Activated CD8-positive, alpha-beta memory T cell treated with anti-CD3 and anti-CD28 coated beads, Interleukin-2, amount 50 U/mL, for 1 hour (primary cell): ENCODE measurements at regions not wholly inside any gene's neighbourhood (a gene's known extent, or its start where the extent isn't known, plus 50 kb on each side); places are given as distances from the start of the nearest gene placed in this dataset.

Source experiments
- DNase-seq: peaks from one replicate; pipeline ENCODE4 v3.0.0-alpha.2; 2020; ENCODE audit errors: extremely low read depth

- DNase-seq = no peak
Measured at GRCh38 chr9:78860801-78861475, 564.0 kb downstream of the PSAT1 start.

- DNase-seq = no peak
Measured at GRCh38 chr9:78863531-78863930, 566.6 kb downstream of the PSAT1 start.

- no peak for DNase-seq
Measured at GRCh38 chr9:78865737-78866136, 568.8 kb downstream of the PSAT1 start.

DNA sequence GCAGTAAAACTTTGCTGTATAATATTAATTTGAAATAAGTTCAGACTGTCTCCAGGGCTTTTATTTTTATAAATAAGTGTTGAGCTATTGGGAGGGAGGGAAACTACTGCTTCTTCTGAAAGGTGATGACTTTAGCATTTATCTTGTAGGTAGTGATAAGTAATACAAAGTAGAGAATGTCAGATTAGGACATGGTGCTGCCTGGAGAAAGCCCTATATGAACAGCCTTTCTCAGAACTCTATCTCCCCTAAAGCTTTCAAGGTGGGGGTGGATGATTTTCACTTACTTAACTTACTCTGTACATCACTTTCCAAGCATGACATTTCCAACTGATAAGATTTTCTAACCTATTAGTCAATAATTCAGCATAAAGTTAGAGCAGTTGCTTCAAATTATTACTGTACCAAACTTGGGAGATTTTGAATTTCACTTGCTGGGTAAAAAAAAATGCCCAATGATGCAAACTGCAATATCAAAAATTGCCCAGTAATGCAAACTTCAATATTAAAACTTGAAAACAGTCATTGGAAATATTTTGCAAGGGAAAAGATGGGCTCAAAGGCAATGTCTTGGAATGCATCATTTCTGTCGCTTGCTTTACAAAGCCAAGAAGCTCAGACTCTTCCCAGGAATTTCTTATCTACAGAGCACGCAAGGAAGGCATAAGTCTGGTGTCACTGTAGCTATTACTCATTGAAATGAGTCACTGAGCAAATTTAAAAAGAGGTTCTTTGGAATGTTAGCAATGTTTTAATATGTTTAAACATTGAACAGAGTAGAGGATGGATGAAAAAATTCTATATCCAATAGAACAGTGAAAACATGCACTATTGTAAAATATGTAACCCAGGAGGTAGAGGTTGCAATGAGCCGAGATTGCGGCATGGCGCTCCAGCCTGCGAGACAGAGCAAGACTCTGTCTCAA, 569.5 kb downstream of the PSAT1 start:
- no peak for DNase-seq

- no peak for DNase-seq
Measured at GRCh38 chr9:78871086-78871451, 574.1 kb downstream of the PSAT1 start.

DNA sequence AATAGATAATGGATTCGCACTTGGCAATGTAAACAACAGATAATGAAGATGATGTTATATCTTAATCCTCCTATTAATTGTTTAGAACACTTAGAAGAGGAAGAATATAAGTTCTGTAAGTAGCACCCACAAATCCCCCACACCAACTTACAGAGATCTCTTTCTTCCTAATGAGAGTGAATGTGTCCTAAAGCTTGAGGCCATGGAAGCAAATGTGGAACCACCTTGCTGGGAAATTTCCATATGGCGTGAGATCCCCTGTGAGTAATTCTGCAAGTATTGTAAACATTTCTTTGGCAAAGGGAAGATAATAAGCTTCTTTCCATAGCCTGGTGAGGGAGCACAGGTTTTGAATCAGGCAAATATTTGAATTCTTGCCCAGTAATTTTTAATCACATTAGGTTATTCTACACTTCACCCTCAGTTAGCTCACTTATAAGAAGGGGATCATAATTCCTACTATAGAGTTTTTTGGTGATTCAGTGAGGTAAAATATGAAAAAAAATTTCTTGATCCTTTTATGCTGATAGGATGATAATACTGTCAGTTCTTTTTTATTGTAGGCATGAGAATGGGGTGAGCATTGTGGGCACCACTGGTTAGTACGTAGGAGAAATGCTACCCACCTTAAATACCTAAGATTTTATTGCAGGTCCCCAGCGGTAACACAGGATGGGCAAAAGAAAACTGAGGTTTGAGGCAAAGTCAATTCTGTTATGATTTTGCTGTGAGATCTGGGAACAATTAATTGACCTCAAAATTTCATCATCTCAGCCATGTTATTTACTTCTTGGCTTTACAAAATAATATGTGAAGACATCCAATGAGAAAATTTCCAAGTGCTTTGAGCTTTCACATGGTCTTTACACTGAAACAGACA, 574.8 kb downstream of the PSAT1 start:
- DNase-seq = no peak

- no peak for DNase-seq
Measured at GRCh38 chr9:78874061-78874460, 577.1 kb downstream of the PSAT1 start.

- no peak for DNase-seq
Measured at GRCh38 chr9:78879324-78880100, 582.6 kb downstream of the PSAT1 start.

- DNase-seq = no peak
Measured at GRCh38 chr9:78881295-78881694, 584.4 kb downstream of the PSAT1 start.

GRCh38 chr9:78882481-78882880, 585.6 kb downstream of the PSAT1 start:
- no peak for DNase-seq

DNA sequence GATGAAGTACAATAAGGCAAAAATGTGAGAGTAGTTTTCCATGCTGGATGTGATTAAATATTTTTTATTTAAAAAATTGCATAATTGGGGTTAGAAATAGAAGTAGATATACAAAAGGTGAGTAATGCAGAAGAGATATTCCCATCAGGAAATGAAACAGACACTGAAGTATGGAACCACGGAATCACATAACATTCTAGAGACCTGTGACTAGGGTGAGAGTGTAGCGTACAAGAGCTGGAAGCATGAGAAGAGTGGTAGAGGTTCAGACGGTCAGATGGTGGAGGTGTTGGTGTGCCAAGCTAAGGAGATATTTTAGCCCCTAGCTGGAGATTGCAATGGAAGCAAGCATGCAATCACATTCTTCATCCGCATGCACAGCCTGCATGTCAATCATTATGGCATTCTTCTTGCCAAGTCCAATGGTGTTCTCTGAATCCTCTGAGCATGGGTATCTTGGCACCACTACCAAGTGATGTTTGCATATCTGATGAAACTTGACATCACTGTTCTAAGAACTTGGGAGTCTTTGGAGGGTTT, 587.8 kb downstream of the PSAT1 start:
- DNase-seq = no peak

DNA sequence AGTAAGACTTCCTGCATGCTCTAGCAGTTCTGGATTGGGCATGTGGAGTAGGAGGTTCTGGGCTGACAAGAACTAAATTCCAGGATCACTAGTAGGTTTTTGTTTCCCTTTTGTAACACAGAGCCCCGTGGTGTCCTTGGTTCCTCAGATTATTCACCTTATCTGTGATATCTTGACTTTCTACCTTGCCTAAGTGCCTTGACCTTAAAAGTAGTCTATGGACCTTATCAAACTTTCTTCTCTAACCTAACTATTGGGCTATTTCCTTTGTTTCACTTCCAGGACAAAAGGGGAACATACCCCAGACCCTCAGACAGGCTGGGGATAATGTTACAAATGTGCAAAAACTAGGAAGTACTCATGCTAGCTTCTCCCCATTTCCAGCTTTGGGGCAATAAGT, 595.3 kb downstream of the PSAT1 start:
- DNase-seq = no peak

- DNase-seq = no peak
Measured at GRCh38 chr9:78892769-78893168, 595.8 kb downstream of the PSAT1 start.

- DNase-seq = no peak
Measured at GRCh38 chr9:78893774-78894401, 597.0 kb downstream of the PSAT1 start.

DNA sequence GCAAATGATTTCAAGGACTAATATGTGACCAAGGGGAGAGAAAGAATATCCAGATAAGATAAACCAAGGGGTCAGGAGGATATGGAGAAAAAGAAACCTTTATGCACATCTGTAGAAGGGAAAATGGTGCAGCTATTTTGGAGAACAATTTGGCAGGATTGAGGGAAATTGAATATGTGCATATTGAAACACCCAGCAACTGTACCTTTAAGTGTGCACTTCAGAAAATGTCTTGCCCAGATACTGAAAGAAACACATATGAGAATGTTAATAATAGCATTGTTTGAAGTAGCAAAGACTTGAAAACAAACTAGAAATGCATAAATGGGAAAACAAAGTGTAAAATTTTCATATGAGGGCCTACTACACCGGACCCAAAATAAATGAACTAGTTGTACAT, 599.6 kb downstream of the PSAT1 start:
- DNase-seq = no peak

- DNase-seq = no peak
Measured at GRCh38 chr9:78898234-78898633, 601.3 kb downstream of the PSAT1 start.

- DNase-seq = no peak
Measured at GRCh38 chr9:78899006-78899405, 602.1 kb downstream of the PSAT1 start.

GRCh38 chr9:78900500-78900899, 603.6 kb downstream of the PSAT1 start:
- DNase-seq = no peak

GRCh38 chr9:78902051-78902450, 605.1 kb downstream of the PSAT1 start:
- no peak for DNase-seq

GRCh38 chr9:78903581-78903980, 606.7 kb downstream of the PSAT1 start:
- no peak for DNase-seq

DNA sequence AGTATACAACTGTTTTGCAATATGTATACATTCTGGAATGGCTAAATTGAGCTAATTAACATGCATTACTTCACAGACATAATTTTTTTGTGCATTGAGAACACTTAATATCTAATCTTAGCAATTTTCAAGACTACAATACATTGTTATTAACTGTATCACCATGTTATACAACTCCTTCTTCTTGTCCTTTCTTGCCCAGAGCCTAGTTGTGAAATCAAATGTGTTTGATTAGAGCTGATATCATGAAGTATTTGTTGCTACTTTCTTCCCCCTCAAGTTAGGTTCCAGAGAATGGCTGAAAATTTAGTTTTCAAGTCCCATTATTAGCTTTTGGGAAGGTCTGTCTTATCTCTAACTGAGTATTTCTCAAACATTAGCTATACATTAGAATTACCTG, 607.8 kb downstream of the PSAT1 start:
- no peak for DNase-seq
